ENCODE measurements at regions not wholly inside any gene's neighbourhood (a gene's known extent, or its start where the extent isn't known, plus 50 kb on each side); places are given as distances from the start of the nearest gene placed in this dataset.

DNA sequence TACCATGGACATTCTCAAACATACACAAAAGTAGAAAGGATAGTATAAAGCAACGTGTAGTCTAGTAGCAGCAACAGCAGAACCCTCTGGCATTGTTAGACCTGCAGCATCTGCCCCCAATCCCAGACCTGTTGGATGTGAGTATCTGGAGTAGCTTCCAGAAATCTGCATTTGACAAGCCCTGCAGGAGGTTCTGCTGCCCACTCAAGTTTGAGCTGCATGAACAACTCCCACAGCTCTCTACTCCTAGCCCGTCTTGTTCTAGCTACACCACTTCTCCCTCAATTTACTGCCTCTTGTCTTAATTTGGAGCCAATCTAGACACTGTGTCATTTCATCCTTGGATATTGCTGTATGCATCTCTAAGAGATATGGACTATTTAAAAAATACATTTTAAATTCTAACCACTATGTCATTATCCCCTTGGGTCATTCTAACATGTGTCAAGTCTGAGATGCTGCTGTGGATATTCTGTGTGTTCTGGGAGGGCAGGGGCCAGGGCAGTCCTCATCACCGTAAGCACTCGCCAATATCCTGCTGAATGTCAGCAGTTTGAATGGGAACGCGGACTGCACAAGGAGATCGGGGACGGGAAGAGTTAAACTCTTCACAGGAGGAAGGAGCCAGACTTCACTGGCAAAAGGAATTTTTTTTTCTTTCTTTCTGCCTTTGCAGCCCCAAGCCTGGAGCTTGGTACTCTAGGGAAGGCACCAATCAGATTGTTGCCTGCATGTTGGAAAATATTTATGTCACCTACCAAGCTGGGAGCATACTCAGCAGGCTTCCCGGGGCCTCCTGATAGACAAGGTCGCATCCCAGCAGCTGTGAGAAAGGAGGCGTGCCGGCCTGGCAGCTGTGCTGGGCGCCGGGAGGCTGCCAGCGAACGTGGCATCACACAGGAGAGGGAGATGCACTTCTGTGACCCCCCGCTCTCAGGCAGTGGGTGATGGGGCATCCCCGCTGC, 429.0 kb downstream of the MIAT start:
- no peak for TF ChIP-seq POLR2A (IDR thresholded peaks at IDR 0.05)
- TF ChIP-seq, protein P1, sequence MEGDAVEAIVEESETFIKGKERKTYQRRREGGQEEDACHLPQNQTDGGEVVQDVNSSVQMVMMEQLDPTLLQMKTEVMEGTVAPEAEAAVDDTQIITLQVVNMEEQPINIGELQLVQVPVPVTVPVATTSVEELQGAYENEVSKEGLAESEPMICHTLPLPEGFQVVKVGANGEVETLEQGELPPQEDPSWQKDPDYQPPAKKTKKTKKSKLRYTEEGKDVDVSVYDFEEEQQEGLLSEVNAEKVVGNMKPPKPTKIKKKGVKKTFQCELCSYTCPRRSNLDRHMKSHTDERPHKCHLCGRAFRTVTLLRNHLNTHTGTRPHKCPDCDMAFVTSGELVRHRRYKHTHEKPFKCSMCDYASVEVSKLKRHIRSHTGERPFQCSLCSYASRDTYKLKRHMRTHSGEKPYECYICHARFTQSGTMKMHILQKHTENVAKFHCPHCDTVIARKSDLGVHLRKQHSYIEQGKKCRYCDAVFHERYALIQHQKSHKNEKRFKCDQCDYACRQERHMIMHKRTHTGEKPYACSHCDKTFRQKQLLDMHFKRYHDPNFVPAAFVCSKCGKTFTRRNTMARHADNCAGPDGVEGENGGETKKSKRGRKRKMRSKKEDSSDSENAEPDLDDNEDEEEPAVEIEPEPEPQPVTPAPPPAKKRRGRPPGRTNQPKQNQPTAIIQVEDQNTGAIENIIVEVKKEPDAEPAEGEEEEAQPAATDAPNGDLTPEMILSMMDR (IDR thresholded peaks at IDR 0.05) = no peak

Data from prostate gland (tissue), 2 donors.